Globus pallidus (tissue), 1 donor: ENCODE measurements at regions not wholly inside any gene's neighbourhood (a gene's known extent, or its start where the extent isn't known, plus 50 kb on each side); places are given as distances from the start of the nearest gene placed in this dataset.
"Not testable (repeated sequence)": the region's sequence is repeated elsewhere in the genome, so short reads cannot be mapped to it uniquely, and the experiment has no call there.

Experiments used
- DNase-seq: peaks from one replicate; pipeline ENCODE4 v3.0.0-alpha.2; 2015; ENCODE audit warnings: low spot score

GRCh38 chr4:114287079-114287696 is 307.7 kb upstream of the ARSJ start:
- DNase-seq, result no peak

- no peak for DNase-seq
Observed at GRCh38 chr4:114296126-114296525, 302.5 kb upstream of the UGT8 start.

DNA sequence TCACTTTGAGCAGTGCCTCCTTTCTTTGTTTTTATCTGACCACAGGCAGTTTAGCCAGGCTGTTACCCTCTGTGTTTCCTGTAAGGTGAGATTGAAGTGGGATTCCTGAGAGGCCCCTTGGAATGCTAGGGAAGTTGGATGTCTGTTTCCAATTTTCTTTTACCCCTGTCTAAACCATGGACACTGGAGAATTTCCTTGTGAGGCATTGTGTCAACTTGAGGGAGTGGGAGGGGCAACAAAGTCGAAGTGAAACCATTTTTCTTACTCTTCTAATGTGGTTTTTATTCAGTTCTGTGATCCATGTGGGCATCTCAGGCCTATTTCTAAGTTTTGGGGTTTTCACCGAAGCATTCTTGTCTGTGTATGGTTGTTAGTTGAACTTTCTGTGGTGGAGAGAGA is 296.1 kb upstream of the UGT8 start:
- DNase-seq, result no peak

DNA sequence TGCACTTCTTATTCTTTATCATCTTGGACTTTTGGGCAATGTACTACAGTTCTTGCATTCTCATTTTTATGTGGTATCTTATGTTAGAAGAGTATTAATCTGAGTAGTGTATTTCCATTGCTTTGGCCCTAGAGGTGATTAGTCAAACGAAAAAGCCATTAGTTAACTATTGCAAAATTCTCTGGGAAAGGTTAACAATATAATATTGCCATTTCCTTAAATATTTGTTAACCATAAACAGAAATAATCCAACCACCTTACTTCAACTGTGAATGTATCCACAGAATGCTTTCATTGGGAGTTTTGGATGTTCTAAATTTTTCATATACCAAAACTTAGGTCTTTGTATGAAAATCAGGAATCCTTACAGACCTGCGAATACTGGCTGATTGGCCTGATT is 294.6 kb upstream of the UGT8 start:
- no peak for DNase-seq

DNA sequence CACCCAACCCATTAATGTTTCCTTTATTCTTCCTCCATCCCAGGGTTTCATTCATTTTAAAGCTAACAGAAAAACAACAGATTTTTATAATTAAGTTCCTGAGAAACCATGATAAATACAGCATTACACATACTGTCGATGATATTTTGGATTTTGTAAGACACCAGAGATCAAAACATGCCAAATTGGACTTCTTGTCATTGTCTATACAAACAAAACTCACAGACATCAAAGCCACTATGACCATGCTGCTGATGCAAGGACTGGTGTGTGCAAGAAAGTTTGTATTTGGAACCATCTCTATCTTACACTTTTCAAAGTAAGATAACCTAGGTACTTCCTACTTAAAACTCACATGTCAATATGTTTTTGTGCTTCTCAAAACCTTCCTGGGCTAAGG is 294.0 kb upstream of the UGT8 start:
- no peak for DNase-seq

GRCh38 chr4:114306946-114307345 is 291.7 kb upstream of the UGT8 start:
- no peak for DNase-seq

DNA sequence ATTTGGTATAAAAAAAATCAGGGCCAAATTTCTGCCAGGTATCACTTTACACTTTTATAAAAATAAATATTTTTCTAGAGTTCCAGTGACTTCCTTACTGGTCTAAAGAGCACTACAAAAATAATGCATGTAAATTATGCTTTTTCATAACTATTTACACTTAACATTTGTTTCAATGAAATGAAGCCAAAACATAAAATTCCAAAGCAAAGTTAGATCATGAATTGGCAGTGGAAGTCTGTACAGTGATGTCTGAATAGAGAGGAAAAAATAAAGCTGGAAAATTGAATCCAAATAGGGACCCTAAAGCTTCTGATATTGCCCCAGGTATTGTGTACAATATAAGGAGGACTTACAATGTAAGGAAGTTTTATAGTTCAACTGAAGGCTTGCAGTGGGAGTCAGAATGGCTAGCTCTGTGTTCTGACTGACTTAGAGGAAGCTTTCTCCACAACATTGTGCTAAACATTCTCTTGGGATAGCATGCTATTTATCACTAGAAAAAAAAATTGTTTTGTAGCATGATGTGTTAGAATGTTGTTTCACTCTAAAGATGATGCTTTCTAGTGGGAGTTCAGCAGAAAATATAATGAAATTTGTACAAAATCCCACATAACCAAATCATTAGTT is 288.2 kb upstream of the UGT8 start:
- DNase-seq, result no peak

DNA sequence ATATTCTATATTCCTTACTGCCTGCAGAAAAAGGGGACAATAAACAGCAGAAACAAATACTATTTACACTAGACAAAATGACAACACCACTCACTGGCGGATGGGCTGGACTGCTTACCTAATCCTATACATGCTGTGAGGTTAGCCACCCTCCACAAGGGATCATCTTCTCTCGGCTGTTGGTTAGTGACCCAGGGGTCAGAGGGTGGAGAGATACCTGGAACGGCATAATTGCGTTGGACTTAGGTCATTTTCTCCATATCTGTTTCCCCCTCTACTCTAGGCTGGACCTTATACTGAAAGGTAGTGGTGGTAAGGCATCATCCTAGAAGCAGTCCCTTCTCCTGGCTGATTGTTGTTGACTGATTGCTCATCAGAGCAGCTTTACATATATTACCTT is 286.8 kb upstream of the UGT8 start:
- no peak for DNase-seq

GRCh38 chr4:114312338-114312737 is 286.3 kb upstream of the UGT8 start:
- DNase-seq, result no peak

- DNase-seq, result no peak
Observed at GRCh38 chr4:114316789-114317188, 281.8 kb upstream of the UGT8 start.

DNA sequence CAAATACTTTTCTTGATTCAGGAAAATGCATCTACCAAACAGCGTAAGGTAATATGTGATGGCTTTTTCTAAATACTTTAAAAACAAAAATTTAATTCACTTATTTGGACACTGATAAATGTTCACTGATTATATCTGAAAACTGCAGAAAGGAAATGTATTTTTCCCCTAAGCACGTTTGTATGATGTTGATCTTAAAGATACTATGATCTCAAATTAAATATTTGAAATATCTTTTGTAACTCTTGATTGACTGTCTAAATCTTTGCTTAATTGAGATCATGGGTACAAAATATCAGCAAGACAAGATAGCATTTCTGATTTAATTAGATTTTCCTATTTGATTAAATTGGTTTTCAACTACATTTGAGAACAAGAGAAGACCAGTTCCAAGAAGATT is 281.0 kb upstream of the UGT8 start:
- DNase-seq, result no peak

GRCh38 chr4:114318309-114318708 is 280.3 kb upstream of the UGT8 start:
- no peak for DNase-seq

DNA sequence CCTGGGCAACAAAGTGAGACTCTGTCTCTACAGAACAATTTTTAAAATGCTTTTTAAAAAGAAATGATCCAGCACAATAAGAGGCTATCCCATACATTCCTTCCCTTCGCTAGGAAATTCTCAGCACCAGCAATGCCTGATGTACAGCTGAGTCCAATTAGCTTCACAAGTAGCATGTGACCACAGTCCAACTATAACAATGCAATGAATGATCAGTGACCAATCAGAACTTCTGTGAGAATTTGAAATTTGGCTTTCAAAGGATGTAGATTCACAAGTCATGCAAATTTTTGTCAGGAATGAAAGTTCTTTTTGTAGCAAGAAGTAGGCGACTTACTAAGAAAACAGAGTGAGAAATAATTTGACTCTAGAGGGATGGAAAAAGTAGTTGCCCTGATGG is 278.5 kb upstream of the UGT8 start:
- DNase-seq, result no peak

DNA sequence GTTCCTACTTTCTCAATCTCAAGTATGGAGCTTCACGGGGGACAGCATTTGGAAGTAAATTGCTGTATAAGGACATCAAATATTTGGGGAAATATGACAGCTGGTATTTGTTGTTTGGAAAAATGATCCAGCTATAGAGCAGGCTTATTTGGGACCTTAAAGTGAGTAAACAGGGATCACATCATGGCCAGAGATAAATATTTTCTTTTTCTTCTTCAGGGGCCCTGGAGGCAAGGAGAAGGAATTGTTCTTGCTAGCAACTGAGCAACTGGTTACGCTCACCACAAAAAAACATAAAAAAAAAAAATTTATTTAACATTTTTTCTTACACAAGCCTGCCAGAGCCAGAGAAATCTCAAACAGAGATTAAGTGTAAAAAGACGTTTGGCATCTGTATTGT is 277.2 kb upstream of the UGT8 start:
- no peak for DNase-seq

DNA sequence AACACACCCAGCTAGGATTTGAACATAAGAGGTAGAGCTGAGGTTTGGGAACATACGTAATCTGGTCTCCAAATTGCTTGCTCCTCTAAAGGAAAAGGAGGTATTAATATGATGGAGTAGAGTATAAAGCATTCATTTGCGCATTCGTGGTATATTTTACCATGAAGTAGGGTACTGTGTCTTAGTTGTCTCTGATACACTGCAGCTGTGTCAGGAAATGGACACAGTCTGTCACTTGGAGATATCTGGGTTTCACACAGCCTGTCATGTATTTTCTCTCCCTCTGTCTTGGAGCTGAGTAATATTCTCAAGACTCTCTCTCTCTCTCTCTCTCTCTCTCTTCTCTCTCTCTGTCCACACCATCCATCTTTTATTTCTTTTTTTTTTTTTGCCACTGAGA is 274.8 kb upstream of the UGT8 start:
- no peak for DNase-seq

GRCh38 chr4:114326358-114326757 is 272.2 kb upstream of the UGT8 start:
- no peak for DNase-seq

GRCh38 chr4:114332119-114332518 is 266.5 kb upstream of the UGT8 start:
- no peak for DNase-seq

DNA sequence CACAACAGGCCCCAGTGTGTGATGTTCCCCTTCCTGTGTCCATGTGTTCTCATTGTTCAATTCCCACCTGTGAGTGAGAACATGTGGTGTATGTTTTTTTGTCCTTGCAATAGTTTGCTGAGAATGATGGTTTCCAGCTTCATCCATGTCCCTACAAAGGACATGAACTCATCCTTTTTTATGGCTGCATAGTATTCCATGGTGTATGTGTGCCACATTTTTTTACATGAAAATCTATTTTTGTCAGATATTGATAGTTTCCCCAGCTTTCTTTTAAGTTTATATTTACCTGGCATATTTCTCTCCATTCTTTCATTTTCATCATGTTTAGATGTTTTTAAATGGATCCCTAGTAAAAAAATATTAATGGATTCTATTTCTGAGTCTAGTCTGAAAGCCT is 264.2 kb upstream of the UGT8 start:
- not testable (repeated sequence) for DNase-seq

GRCh38 chr4:114334884-114335330 is 263.7 kb upstream of the UGT8 start:
- DNase-seq, result no peak

DNA sequence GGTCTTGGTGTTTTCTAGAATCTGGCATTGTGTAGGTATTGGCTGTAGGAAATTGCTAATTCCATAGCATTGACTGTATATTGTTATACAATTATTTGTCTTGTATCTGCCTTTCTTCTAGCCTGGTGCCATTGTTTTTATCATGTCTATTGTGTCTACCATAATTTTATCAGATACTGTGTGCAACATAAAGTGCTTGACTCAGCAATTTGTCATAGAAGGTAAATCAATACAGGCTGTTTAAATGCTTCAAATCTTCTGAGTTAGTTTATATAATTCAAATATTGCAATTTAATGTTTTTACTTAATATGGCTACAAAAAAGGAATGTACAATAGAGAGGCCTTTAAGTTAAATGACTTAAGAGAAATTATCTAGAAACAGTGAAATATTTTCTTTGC is 263.3 kb upstream of the UGT8 start:
- no peak for DNase-seq

- DNase-seq, result no peak
Observed at GRCh38 chr4:114343015-114343414, 255.6 kb upstream of the UGT8 start.

GRCh38 chr4:114349543-114350175 is 248.9 kb upstream of the UGT8 start:
- DNase-seq, result no peak

GRCh38 chr4:114358901-114359300 is 239.7 kb upstream of the UGT8 start:
- no peak for DNase-seq

DNA sequence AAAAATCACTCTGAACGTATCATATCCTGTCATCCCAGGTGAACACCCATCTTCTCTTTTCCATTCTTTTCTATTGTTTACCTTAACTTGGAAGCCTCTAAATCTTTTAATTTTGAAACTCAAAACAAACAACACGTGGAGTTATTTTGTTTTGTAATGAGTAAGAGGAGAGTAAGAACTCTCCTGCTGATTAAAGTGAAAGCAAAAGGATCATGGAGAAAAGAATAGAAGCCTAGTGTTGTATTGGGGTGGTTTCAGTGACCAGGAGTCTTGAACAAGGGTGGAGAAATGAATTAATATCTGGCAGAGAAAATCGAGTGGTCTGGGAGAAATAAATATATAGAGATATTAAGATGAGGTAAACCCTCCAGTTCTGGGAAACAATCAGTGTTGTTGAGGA is 237.4 kb upstream of the UGT8 start:
- DNase-seq, result no peak
